ENCODE measurements at regions not wholly inside any gene's neighbourhood (a gene's known extent, or its start where the extent isn't known, plus 50 kb on each side); places are given as distances from the start of the nearest gene placed in this dataset.
"Not testable (repeated sequence)": the region's sequence is repeated elsewhere in the genome, so short reads cannot be mapped to it uniquely, and the experiment has no call there.

- DNase-seq: no peak
These were observed 243.1 kb upstream of the STT3B start for GRCh38 chr3:31289584-31289983.

GRCh38 chr3:31290046-31290445 lies 242.7 kb upstream of the STT3B start:
- DNase-seq: no peak

- no peak for DNase-seq
These were observed 240.9 kb upstream of the STT3B start for GRCh38 chr3:31291818-31292217.

GRCh38 chr3:31294430-31295149 lies 238.1 kb upstream of the STT3B start:
- DNase-seq: no peak

- no peak for DNase-seq
These were observed 237.5 kb upstream of the STT3B start for GRCh38 chr3:31295150-31295765.

DNA sequence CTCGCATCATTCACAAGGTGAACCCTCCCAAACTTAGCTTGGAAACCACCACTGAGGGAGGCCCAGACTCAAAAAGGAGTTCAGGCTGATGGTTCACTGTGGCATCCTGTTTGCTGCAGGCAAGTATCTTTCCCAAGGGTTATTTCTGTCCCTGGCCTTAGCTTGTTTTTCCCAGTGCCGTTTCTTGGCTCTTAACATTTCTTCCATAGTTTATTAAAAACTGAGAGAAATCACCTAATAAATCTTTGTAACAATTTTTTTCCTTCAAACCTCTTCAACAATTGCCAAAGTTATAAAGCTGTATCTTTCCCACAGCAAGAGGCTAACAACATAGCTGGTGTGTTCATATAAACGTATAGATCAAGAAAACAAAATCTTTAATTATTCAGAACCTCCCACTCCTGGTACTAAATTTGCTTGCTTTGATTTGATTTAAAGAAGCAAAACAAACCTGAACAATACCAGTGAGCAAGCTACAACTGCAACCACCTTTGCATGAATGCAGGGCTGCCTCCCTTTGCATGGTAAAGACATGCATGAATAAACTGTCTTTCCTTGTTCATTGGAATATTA lies 234.9 kb upstream of the STT3B start:
- DNase-seq: no peak

DNA sequence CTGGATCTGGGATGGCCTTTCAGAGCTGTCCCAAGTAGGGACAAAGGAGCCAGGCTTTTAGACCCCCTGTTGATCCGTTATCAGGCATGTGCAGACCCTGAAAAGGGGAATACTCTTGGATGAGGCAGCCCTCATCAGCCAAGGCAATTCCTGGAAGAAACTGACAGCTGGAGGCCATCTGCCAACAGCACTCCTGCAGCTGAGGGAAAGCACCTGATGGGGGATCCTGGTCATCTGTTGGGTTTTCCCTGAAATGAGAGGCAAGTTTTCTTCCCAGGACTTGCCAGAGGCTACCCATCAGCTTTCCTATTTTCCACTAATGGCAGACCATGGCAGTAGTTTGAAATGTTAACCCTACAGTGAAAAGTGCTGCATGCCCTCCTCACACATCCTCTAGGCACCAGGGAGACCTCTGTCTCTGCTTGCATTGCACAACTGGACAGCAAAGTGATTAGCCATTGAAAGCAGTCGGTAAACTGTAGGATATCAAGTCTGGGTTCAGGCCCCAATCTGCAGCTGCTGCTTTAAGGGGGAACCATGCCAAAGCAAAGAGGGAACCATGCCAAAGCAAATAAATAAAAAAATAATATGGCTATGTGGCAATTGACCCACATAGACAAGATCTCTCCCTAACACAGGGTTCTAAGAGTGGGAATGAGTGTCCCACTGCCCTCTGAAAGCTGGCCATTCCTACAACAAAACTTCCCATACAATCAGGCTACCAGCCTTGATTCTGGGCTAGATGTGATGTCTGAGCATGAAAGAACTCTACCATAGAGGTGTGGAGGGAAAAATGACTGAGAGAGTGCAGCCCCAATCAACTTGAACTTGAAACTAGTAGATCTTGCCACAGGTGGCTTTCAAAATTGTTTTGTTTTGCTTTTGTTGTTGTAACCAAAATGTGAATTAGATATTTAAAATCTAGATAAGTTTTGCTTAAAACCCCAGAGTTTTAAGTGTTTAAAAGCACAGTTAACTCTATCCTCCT lies 232.0 kb upstream of the STT3B start:
- no peak for DNase-seq

GRCh38 chr3:31302343-31302742 lies 230.4 kb upstream of the STT3B start:
- no peak for DNase-seq

DNA sequence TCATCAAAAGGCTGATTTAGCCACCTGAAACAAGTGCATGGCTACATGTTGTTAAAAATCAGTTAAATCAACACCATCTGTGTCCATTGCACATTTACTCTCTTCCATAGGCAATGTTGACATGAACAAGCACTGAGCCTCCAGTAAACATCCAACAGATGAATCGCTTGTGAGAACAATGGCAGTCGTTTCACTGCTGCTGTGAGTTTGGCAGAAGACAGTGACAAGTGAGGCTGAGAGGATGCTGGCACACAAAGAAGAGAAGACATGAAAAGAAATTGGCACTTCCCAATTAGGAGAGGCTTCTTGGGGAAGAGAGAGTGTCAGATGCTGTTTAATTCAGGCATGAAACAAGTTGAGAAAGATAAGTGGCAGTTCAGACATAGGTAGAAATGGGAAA lies 227.4 kb upstream of the STT3B start:
- no peak for DNase-seq

GRCh38 chr3:31307131-31307785 lies 225.5 kb upstream of the STT3B start:
- DNase-seq: no peak

GRCh38 chr3:31311559-31311958 lies 221.2 kb upstream of the STT3B start:
- DNase-seq: no peak

DNA sequence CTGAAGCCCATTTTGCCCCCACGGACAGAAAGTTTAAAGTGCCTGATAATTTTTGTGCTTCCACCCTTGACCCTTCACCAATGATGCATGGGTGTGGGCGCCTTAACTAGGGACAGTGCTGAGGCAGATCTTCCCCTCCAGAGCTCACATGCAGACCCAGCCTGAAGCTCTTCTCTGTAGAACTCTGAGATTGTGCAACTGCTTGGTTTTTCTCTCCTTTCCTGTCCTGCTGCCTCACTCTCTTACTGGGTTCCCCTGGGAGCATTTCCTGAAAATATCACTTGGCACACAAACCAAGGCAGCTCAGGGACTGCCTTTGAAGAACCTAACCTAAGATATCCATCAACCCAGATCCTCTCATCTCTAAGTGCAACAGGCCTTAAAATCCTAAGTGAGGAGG lies 220.3 kb upstream of the STT3B start:
- no peak for DNase-seq

DNA sequence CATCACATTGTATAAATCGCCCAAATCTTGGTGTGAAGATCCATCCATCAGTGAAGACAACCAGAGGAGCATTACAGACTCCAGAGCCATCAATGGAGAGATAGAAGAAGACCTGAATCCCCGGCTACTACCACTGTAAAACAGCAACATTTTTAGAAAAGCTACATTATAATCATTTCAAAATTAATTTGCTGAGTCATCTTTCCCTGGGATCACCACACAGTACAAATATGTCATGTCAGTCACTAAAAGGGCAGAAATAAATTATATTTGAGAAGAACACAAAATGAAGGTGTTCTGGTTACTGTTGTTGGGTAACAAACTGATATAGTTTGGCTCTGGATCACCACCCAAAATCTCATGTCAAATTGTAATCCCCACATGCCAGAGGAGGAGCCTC lies 218.5 kb upstream of the STT3B start:
- no peak for DNase-seq

- no peak for DNase-seq
These were observed 213.4 kb upstream of the STT3B start for GRCh38 chr3:31319332-31319731.

- DNase-seq: no peak
These were observed 211.1 kb upstream of the STT3B start for GRCh38 chr3:31321620-31322019.

- DNase-seq: no peak
These were observed 210.3 kb upstream of the STT3B start for GRCh38 chr3:31322460-31322859.

DNA sequence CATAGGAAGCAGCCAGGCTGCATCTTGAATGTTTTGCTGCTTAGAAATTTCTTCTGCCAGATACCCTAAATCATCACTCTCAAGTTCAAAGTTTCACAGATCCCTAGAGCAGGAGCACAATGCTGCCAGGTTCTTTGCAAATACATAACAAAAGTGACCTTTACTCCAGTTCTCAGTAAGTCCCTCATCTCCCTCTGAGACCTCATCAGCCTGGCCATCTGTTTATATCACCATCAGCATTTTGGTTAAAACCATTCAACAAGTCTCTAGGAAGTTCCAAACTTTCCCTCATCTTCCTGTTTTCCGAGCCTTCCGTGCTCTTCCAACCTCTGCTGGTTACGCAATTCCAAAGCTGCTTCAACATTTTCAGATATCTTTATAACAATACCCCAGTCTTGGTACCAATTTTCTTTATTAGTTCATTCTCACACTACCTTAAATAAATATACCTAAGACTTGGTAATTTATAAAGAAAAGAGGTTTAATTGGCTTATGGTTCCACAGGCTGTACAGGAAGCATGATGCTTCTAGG lies 204.8 kb upstream of the STT3B start:
- DNase-seq: not testable (repeated sequence)

- DNase-seq: no peak
These were observed 201.4 kb upstream of the STT3B start for GRCh38 chr3:31331278-31331677.

DNA sequence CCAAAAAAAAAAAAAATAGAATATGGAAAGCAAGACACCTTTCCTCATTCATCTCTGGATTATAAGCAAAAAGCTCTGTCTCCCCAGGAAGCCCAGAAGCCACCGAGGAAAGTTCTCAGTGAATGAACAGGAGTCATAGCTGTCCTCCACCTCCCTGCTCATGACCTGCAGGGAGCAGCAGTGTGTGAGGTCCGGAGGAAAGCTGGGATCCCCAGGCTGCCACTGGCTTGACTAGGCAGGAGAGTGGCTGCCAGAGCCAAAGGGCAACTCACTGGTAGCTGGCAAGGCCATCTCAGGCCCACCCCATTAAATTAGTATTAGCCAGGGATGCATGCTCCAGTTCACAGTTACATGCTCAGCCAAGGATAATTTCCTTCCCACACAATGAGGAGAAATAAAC lies 191.6 kb upstream of the STT3B start:
- no peak for DNase-seq

DNA sequence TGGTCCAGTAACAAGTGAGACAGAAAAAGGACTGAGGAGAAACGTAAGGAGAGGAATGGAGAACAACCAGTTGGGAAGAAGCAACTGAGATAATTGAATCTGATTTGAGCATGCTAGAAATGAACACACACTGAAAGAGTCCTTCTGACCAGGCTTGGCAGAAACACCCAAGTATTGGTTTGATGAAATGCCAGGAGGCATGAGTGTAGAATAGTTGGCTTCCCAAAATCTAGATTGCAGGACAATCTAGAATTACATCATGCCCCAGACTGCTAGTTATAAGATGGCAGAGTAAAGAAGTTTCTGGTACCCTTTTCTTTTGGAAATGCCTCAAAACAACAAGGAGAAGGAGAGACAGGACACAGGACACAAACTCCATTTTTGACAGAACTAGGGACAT lies 189.7 kb upstream of the STT3B start:
- DNase-seq: no peak

GRCh38 chr3:31345581-31345980 lies 187.1 kb upstream of the STT3B start:
- no peak for DNase-seq

Measured in muscle of arm (tissue), 1 donor.